ENCODE measurements at regions not wholly inside any gene's neighbourhood (a gene's known extent, or its start where the extent isn't known, plus 50 kb on each side); places are given as distances from the start of the nearest gene placed in this dataset.
A peak's percentile ranks its signal among the peaks of the same experiment; 100 is the strongest.
"Not testable (repeated sequence)": the region's sequence is repeated elsewhere in the genome, so short reads cannot be mapped to it uniquely, and the experiment has no call there.

DNA sequence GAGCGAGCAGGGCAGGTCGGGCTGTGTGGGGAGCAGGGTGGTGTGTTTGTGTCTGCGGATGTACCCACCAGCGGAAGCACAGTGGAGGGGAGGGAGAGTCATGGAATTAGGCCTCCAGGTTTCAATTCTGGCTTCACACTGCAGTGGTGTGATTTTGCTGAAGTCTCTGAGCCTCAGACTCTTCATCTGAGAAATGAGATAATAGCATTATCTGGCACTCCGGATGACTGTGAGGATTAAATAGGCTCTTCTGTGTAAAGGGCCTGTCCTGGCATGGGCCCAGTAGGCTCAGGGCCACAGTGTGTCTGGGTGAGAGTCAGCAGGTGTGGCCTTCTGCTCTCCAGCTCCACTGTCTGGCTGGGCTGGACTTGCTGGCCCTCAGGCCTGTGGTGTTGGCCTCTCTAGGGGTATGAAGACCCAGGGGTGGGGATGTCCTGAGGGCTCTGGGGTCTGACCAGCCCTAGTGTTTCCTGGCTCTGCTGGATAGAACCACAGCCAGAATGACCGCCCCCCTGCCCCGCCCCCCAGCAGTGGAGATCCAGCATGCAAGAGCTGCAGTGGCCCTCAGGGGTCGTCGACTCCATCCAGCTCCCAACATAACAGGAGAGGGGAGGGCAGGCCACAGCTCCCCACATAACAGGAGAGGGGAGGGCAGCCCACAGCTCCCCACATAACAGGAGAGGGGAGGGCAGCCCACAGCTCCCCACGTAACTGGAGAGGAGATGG lies 178.6 kb downstream of the RPS24 start:
- no peak for DNase-seq

DNA sequence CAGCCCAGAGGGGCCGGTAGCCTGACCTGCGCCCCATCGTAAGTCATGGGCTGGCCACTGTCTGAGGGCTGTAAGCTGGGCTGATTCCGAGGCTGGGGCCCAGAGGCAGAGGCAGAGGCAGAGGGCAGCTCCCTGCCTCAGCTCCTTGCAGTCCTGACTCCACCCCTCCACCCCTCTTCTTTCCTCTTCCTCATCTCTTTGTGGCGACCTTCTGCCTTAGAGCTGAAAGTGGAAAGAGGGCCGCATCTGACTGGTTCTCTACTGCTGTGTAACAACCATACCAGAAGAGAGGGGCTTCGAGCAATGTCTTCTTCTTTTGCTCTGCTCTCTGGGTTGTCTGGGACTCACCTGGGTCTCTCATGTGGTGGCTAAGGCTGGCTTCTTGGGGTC lies 179.1 kb downstream of the RPS24 start:
- DNase-seq = no peak

- no peak for DNase-seq
Observed at GRCh38 chr10:78214955-78215354, 181.3 kb downstream of the RPS24 start.

DNA sequence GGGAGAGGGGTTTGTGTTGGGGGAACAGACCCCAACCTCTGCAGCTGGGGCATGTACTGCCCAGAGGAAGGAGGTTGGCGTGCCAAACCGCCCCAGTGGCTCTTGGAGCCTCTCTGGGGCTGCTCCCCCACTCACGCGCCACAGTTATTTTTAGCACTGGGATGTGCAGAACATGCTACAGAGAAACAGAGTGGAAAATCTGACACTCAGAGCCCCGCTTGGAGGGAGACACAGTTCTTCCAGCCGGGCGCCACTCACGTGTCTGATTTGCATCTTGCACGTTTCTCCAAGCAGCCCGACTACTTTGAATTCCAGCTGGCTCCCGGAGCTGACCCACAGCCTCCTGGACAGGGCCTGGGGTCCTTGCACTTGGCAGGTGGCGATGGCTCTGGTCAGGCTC lies 182.0 kb downstream of the RPS24 start:
- no peak for DNase-seq

- DNase-seq = no peak
Observed at GRCh38 chr10:78217336-78217735, 183.7 kb downstream of the RPS24 start.

DNA sequence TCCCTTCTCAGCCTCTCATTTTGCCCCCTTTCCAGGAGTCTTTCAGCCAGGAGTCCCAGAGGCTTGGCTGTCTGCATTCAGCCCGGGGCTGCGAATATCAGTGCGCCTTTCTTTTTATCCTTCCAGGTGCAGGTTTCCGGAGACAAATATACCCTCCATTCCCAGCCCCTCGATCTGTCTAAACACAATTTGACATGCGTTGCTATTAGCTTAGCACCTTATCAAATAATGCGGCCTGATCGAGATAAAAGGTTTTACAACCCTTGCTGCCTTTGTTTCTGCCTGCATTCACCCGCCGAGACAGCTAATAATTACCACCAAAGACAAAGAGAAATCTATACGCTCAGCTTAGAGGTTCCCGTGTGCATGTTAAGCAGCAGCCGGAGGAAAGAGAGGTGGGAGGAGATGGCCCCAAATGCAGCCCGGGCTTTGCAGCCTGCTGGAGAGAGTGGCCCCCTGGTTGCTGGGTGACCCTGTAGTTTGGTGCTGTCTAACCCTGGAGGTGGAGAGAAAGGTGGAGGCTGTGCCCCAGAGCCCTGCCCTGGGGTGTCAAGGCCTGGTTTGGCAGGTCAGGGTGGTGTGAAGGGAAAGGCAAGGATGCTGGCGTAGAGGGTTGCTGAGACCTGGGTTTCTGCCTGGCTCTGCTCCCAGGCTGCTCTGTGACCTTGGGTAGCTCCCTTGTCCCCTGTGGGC lies 185.3 kb downstream of the RPS24 start:
- peak; percentile 61 for DNase-seq

DNA sequence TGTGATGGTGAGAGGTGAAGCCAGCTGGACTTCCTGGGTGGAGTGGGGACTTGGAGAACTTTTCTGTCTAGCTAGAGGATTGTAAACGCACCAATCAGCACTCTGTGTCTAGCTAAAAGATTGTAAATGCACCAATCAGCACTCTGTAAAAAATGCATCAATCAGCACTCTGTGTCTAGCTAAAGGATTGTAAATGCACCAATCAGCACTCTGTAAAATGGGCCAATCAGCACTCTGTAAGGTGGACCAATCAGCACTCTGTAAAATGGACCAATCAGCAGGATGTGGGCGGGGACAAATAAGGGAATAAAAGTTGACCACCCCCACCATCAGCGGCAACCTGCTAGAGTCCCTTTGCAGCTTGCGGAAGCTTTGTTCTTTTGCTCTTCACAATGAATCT lies 185.9 kb downstream of the RPS24 start:
- not testable (repeated sequence) for DNase-seq

- no peak for DNase-seq
Observed at GRCh38 chr10:78220781-78221180, 187.1 kb downstream of the RPS24 start.

GRCh38 chr10:78222096-78222790 lies 188.6 kb downstream of the RPS24 start:
- no peak for DNase-seq

DNA sequence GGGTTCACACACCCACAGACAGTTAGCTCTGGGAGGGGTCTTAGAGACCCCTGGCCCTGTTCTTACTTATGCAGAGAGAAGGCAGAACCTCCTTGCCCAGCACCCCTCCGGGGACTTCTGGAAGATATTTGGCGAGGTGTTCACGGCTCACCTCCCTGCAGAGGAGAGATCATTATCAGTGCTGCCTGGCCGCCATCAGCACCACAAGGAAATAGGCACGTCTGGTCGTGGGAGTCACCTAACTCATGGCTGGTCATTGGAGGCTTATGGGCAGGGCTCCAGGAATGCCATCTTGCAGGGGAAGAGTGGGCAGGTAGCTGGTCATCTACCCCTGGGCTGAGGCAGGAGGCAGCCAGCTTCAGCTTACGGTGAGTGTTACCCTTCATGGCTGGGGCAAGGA lies 189.4 kb downstream of the RPS24 start:
- no peak for DNase-seq

DNA sequence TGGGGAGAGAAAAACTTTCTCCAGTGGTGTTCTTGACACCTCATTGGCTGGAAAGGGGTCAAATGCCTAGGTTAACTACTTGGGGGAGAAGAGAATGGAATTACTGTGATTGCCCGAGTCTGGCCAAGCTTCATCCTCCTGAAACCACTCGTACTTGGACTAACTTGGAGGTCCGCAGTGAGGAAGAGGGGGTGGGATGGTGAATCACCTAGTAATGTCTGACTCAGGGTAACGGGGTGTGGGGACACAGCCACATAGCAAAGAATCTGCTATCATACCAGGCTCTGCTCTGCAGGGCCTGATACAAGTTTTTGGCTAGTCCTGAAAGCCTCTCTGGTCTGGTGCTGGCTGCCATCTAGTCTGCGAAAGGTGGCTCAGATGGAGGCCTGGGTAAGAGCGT lies 190.9 kb downstream of the RPS24 start:
- DNase-seq = no peak

- DNase-seq = no peak
Observed at GRCh38 chr10:78225594-78225993, 191.9 kb downstream of the RPS24 start.

GRCh38 chr10:78229489-78229888 lies 195.8 kb downstream of the RPS24 start:
- no peak for DNase-seq

- DNase-seq = no peak
Observed at GRCh38 chr10:78229950-78230675, 196.4 kb downstream of the RPS24 start.

- no peak for DNase-seq
Observed at GRCh38 chr10:78231327-78231726, 197.7 kb downstream of the RPS24 start.

GRCh38 chr10:78231939-78232338 lies 198.3 kb downstream of the RPS24 start:
- no peak for DNase-seq

GRCh38 chr10:78236416-78237015 lies 202.9 kb downstream of the RPS24 start:
- DNase-seq = no peak

DNA sequence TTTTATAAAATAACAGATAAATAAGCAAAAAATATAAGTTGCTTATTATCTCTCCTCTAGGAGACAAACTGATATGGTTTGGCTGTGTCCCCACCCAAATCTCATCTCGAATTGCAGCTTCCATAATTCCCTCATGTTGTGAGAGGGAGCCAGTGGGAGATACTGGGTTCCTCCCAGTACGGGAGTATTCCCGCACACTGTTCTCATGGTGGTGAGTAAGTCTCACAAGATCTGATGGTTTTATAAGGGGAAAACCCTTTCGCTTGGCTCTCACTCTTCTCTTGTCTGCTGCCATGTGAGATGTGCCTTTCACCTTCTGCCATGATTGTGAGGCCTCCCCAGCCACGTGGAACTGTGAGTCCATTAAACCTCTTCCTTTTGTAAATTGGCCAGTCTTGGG lies 204.3 kb downstream of the RPS24 start:
- not testable (repeated sequence) for DNase-seq

DNA sequence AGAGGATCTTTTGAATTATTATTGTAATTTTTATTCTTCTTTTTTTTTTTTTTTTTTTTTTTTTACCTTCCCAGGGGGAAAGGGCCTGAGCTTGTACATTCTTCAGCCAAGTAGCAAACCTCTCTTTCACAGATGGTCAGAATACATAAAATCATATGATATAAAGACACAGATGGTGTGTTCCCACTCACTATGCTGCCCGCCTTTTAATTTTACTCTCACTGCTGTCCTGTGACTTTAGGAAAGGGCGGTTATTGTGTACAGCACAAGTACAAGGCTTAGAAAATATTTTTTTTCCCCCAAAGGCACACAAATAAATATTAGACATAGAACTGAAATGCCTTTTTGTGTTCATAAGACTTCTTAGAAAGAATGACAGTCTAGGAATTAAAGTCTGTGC lies 213.6 kb downstream of the RPS24 start:
- no peak for DNase-seq

DNA sequence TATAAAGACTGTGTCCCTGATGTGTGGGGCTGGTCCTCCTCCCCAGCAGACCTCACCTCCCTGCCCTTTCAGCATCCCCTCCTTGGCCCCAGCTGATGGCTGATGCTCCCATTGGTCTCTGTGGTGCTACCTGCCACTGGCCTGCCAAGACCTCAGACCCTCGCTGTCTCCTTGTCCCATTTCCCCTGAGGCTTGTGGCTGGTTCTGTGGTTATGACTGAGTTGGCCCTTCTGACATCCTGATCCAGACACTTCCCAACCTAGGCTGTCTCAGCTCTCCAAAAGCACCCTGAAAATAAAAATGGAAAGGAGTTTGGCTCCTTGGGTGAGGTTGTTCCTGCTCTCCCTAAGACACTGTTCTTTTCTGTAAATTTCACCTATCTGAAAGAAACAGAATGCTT lies 214.2 kb downstream of the RPS24 start:
- no peak for DNase-seq

GRCh38 chr10:78248651-78249464 lies 215.2 kb downstream of the RPS24 start:
- no peak for DNase-seq

DNA sequence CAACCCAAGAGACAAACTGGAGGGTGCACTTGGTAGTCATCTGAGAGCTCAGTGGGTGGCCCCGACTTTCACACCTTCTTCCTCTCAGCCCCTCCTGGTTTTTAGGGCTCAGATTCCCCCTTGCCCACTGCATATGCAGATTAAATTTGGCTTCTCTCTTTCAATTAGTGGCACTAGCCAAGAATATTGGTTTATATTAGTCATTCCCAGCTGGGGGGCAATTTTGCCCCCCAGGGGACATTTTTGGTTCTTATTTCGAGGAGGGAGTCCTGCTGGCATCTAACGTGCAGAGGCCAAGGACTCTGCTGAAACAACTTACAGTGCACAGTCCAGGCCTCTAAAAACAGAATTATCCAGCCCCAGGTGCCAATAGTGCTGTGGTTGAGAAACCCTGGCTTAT lies 216.0 kb downstream of the RPS24 start:
- no peak for DNase-seq

Measured in NCI-H1105 (cell line).